GM18502 (cell line): ENCODE measurements at regions not wholly inside any gene's neighbourhood (a gene's known extent, or its start where the extent isn't known, plus 50 kb on each side); places are given as distances from the start of the nearest gene placed in this dataset.

ENCODE experiments used
- ATAC-seq: cut with Tn5 transposase; IDR thresholded peaks from one replicate; pipeline ENCODE4 v1.9.1; 2021; ENCODE audit warnings: mild to moderate bottlenecking; ENCODE audit not compliant: unreplicated experiment, poor library complexity

GRCh38 chr13:37944869-37945442, 75.4 kb upstream of the TRPC4 start:
- ATAC-seq, result no peak

DNA sequence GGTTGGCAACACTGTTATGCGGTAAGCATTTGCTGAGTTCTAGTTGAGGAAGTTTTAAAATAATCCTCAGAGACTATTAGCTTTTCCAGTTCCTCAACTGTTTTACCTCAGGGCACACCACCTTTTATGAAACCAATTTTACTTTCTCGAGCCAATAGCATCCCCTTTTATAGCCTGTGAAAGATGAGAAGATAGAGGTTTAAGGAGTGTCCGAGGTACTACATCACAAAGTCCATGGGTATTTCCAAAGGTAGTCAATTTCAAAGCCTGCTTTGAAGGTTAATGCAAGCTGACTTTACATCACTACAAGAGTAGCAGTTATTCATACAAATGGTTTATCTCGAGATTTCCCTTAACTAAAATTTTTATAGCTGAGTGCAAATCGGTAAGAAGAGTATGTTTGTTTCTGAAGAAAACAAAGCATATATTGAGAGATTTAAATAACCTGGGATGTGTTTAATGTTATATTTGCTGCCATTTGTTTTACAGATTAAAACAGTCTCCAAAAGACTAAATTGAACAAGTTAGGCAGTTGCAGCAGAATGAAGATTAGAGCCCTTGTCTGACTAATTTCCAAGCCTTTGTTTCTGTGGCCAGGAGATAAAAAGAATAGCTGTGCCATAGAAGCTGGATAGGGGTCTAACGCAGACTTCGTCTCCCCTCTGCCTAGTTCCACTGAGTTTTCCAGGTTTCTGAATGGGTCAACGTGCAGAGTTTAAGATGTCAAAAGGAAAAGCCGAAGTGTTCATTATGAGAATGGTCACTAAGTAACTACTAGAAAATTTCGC, 74.7 kb upstream of the TRPC4 start:
- no peak for ATAC-seq

DNA sequence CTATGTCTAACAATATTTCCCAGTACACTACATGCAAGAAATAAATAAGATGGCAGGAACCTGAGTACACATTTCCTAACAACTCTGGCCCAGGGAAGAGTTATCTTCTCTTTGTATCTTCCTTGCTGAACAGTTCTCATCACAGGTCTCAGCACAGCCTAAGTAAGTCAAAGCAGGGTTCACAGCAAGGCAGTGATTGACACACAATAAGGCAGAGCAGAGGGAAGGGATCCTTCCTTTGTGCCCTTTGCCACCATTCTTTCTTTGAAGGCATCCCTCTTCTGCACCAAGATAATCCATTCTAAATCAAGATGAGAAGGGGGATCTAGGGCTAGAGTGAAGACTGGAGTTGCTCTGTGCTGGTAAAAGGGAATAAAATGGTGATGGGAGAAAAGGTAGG, 73.4 kb upstream of the TRPC4 start:
- ATAC-seq, result no peak

- ATAC-seq, result no peak
Observed at GRCh38 chr13:37934339-37935191, 65.0 kb upstream of the TRPC4 start.

- ATAC-seq, result no peak
Observed at GRCh38 chr13:37929308-37929707, 59.7 kb upstream of the TRPC4 start.

DNA sequence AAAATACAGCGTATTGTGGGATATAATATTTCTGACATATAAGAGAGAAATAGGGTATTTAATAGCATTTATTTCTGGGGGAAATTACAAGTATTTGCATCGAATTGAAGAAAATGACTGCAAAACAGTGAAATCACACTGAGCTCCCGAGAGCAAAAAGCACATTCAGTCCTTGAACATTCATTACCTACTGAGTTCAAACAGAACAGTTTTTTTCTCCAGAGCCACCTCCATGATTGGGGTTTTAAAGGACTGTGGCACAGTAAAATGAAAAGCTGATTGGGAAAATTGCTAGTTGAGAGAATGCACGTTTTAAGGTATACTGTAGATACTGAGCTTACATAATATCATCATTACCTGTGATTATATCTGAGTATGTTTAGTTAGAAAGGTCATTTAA, 58.0 kb upstream of the TRPC4 start:
- no peak for ATAC-seq

DNA sequence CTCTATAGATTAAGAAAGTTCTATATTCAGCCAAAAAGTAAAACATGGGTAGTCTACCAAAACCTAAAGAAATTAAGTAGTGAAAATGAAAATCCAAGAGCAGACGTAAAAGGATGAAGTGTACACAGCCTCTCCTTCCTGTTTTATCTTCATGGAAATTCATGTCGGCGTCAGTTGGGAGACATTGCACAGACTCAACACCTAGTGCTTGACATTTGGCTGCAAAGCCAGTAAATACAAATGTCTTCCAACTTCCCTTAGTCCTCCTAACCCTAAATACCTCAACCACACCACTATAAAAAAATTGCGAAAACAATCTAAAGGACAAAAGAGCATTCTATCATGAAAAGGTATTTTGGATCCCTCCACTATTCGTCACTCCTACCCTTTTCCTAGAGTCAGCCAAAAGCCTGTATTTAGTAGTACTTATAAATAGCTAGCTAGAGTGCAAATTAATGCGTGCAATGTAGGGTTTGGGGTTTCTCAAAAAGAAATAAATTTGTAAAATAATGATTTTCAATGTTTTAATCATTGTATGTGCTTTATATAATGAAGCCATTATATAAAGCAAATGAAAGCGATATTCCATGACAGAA, 56.4 kb upstream of the TRPC4 start:
- no peak for ATAC-seq

GRCh38 chr13:37923236-37923635, 53.7 kb upstream of the TRPC4 start:
- no peak for ATAC-seq

DNA sequence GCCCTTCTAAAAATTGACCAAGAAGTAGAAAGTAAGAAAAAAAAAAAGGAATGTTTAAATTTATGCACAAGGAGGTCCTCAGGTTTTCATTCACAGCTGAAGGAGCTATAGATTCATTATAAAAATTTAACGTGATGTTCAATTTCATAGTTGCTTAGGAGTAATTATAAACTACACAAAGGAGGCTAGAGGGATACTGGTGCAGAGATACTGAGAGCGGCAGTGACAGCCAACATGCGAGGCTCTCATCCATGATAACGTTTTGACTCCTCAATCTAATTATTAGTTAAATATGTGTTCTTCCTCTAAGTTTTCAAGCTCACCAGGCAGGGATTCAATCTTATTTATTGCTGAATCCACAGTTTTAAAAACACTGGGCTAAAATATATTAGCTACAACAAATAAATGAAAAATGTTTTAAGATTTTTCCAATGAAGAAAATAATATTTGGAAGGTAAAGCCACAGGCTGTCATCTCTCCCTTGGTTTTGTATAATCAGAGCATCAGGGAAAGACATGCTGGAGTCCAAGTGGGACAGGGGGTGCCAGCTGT, 49.8 kb upstream of the TRPC4 start:
- ATAC-seq, result no peak
